Activated CD8-positive, alpha-beta memory T cell treated with anti-CD3 and anti-CD28 coated beads for 4 hours (primary cell): ENCODE measurements at regions not wholly inside any gene's neighbourhood (a gene's known extent, or its start where the extent isn't known, plus 50 kb on each side); places are given as distances from the start of the nearest gene placed in this dataset.

Experiments used
- DNase-seq, 2 donors: peaks; one replicate each; pipeline ENCODE4 v3.0.0-alpha.2; 2020; ENCODE audit warnings: low read depth in 2 of 2

GRCh38 chr3:157807280-157807679 lies 298.9 kb downstream of the SHOX2 start:
- no peak for DNase-seq

GRCh38 chr3:157805538-157805937 lies 300.7 kb downstream of the SHOX2 start:
- no peak for DNase-seq

GRCh38 chr3:157794771-157795170 lies 291.6 kb upstream of the VEPH1 start:
- no peak for DNase-seq

- no peak for DNase-seq
Measured at GRCh38 chr3:157793745-157794144, 290.5 kb upstream of the VEPH1 start.

- DNase-seq = no peak
Measured at GRCh38 chr3:157789162-157789561, 285.9 kb upstream of the VEPH1 start.

GRCh38 chr3:157786618-157787017 lies 283.4 kb upstream of the VEPH1 start:
- no peak for DNase-seq

GRCh38 chr3:157786211-157786610 lies 283.0 kb upstream of the VEPH1 start:
- no peak for DNase-seq

- DNase-seq = no peak
Measured at GRCh38 chr3:157785102-157785826, 282.0 kb upstream of the VEPH1 start.

- DNase-seq = no peak
Measured at GRCh38 chr3:157782236-157782635, 279.0 kb upstream of the VEPH1 start.

GRCh38 chr3:157776861-157777260 lies 273.6 kb upstream of the VEPH1 start:
- DNase-seq = no peak

GRCh38 chr3:157775446-157775845 lies 272.2 kb upstream of the VEPH1 start:
- no peak for DNase-seq

GRCh38 chr3:157769378-157769777 lies 266.2 kb upstream of the VEPH1 start:
- no peak for DNase-seq

- DNase-seq = no peak
Measured at GRCh38 chr3:157767607-157768006, 264.4 kb upstream of the VEPH1 start.

GRCh38 chr3:157763644-157764043 lies 260.4 kb upstream of the VEPH1 start:
- no peak for DNase-seq

GRCh38 chr3:157759311-157759710 lies 256.1 kb upstream of the VEPH1 start:
- DNase-seq = no peak

- no peak for DNase-seq
Measured at GRCh38 chr3:157755233-157755632, 252.0 kb upstream of the VEPH1 start.

- DNase-seq = no peak
Measured at GRCh38 chr3:157754451-157754850, 251.2 kb upstream of the VEPH1 start.

GRCh38 chr3:157753787-157754136 lies 250.5 kb upstream of the VEPH1 start:
- no peak for DNase-seq

GRCh38 chr3:157752956-157753786 lies 250.0 kb upstream of the VEPH1 start:
- DNase-seq = no peak

GRCh38 chr3:157752554-157752953 lies 249.3 kb upstream of the VEPH1 start:
- DNase-seq = no peak

- no peak for DNase-seq
Measured at GRCh38 chr3:157751386-157751785, 248.2 kb upstream of the VEPH1 start.

- DNase-seq = no peak
Measured at GRCh38 chr3:157746391-157746790, 243.2 kb upstream of the VEPH1 start.

- no peak for DNase-seq
Measured at GRCh38 chr3:157741607-157742006, 238.4 kb upstream of the VEPH1 start.
